GM06990 (cell line): ENCODE measurements at regions not wholly inside any gene's neighbourhood (a gene's known extent, or its start where the extent isn't known, plus 50 kb on each side); places are given as distances from the start of the nearest gene placed in this dataset.

Source experiments
- DNase-seq: peaks from one replicate; pipeline ENCODE4 v3.0.0-alpha.2; 2011; ENCODE audit not compliant: insufficient read length; ENCODE audit errors: extremely low read depth
- H3K27me3 ChIP-seq: replicated peaks from 2 replicates; pipeline ENCODE4 v1.6.0; 2011; ENCODE audit warnings: low read length; ENCODE audit not compliant: control insufficient read depth, insufficient read depth
- H3K36me3 ChIP-seq: 2 replicates; pipeline ENCODE4 v1.5.1; 2011; ENCODE audit warnings: low read length; ENCODE audit not compliant: control insufficient read depth, insufficient read depth
- H3K4me3 ChIP-seq: replicated peaks from 2 replicates; pipeline ENCODE4 v1.5.1; 2011; ENCODE audit warnings: low read depth, mild to moderate bottlenecking, control low read depth, low read length
- TF ChIP-seq, protein P1 (sequence below): IDR thresholded peaks from 2 replicates; pipeline ENCODE4 v1.5.1; 2011; ENCODE audit warnings: low read length, control low read depth, mild to moderate bottlenecking, inconsistent platforms; ENCODE audit not compliant: insufficient read depth, poor library complexity, severe bottlenecking

DNA sequence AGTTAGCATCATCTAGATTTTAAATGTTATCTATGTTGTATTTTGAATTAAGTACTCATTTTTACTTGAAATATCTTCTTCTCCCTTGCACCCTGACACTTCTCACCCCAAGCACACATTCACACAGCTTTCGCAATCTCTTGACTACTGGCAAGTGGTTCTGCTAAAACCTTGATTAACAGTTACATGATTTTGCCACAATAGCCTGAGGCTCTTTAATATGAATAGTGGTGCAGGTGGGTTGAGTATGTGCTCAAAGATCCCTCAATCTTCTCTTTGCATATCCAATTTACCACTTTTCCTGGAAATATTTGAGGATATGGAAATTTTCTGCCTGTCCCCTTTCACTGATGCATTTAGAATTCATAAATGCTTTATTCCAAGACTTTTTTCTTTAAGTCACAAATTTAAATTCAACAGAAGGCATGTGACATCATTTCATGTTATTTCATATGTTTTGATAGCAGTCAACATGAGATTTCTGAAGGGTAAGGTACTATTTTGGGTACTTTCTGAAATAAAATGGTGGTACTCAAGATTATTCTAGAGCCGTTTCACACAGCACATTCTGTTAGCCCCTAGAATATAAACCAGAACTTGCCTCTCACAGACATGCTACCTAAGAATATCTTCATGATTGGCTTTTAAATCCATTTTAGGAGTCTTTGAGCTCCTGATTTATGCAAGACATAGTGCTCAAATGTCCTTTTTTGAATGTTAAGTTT, 339.7 kb downstream of the RPRM start:
- H3K27me3 ChIP-seq = no peaks in the 10 kb centered on the region; the same call in 1 of the 2 replicates
- TF ChIP-seq, protein P1, sequence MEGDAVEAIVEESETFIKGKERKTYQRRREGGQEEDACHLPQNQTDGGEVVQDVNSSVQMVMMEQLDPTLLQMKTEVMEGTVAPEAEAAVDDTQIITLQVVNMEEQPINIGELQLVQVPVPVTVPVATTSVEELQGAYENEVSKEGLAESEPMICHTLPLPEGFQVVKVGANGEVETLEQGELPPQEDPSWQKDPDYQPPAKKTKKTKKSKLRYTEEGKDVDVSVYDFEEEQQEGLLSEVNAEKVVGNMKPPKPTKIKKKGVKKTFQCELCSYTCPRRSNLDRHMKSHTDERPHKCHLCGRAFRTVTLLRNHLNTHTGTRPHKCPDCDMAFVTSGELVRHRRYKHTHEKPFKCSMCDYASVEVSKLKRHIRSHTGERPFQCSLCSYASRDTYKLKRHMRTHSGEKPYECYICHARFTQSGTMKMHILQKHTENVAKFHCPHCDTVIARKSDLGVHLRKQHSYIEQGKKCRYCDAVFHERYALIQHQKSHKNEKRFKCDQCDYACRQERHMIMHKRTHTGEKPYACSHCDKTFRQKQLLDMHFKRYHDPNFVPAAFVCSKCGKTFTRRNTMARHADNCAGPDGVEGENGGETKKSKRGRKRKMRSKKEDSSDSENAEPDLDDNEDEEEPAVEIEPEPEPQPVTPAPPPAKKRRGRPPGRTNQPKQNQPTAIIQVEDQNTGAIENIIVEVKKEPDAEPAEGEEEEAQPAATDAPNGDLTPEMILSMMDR = no peak
- no peak for DNase-seq
- no peak overlapping the region for H3K4me3 ChIP-seq
- H3K36me3 ChIP-seq = no peaks in the 10 kb centered on the region

DNA sequence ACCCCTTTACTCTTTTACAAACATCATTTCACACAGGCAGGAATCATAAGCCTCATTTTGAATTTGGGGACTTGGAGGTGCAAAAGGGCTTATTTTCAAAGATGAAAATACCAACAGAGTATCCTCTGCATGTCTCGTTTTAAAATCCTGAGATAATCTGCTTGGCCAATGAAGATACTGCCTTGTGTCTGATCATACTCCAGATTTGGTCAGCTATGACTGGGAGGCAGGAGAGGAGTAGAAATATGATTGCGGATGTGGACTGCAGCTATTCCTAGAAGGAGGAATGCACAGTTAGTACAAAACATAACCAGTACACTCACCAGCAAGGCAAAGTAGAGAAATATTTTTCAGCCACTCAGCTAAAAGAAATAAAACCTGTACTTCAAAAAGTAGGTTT, 342.3 kb downstream of the RPRM start:
- Histone ChIP-seq H3K27me3 (no peaks in the 10 kb centered on the region), H3K4me3 (no peak overlapping the region), H3K36me3 (no peaks in the 10 kb centered on the region)
- TF ChIP-seq, protein P1 = no peak
- no peak for DNase-seq

DNA sequence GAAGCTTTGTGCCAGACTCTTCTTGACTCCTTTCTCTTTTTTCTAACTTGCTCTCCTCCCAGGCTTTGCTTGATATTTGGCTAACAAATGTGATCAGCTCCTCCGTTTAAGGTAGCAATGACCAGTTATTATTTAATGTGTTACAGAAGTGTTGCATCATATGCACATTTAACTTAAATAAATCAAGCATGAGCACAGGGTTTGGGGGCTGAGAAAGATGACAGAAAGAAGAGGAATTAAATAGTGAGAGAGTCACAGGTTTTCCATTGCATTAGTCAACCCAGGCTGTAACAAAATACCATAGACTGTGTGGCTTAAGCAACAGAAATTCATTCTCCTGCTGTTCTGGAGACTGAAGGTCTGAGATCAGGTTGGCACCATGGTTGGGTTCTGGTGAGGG, 343.8 kb downstream of the RPRM start:
- Histone ChIP-seq H3K36me3 (no peaks in the 10 kb centered on the region), H3K4me3 (no peak overlapping the region), H3K27me3 (no peaks in the 10 kb centered on the region)
- no peak for DNase-seq
- TF ChIP-seq, protein P1 = no peak

DNA sequence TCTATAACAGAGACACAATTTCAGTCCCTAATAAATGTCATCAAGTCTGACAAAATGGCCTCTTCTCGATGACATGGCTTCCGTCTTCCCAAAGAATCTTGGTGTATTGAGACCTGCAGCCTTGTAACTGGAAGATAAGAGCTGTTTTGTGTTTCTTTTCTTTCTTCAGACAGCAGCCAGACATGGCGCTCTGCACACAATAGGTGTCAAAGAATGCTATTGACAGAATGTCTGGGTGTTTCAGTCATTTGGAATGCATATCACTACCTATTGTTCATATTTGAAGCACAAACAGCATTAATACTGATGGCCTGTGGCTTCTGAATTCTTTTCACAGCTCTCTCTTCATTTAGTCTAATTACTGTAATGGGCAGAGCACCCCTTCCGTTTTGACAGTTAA, 344.8 kb downstream of the RPRM start:
- TF ChIP-seq, protein P1 = no peak
- no peak overlapping the region for H3K4me3 ChIP-seq
- no peaks in the 10 kb centered on the region for H3K27me3 ChIP-seq
- H3K36me3 ChIP-seq = no peaks in the 10 kb centered on the region
- no peak for DNase-seq

DNA sequence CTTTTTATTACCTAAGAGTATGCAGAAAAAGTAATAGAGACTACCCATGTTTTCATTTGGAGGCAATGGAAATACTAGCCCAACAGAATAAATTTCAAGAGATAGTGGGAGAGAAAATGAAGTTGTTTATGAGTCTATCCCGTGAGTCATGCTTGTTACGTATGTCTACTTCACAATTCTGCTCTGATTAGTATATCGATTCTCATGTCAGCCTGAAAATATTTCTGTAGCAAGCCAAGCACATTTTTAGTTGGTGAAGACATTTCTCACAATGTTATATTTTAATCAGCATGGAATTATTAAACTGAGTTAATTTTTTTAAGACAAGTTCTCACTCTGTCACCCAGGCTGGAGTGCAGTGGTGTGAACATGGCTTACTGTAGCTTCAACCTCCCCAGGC, 346.1 kb downstream of the RPRM start:
- H3K36me3 ChIP-seq = no peaks in the 10 kb centered on the region
- H3K4me3 ChIP-seq = no peak overlapping the region
- no peak for DNase-seq
- TF ChIP-seq, protein P1 = no peak
- no peaks in the 10 kb centered on the region for H3K27me3 ChIP-seq

DNA sequence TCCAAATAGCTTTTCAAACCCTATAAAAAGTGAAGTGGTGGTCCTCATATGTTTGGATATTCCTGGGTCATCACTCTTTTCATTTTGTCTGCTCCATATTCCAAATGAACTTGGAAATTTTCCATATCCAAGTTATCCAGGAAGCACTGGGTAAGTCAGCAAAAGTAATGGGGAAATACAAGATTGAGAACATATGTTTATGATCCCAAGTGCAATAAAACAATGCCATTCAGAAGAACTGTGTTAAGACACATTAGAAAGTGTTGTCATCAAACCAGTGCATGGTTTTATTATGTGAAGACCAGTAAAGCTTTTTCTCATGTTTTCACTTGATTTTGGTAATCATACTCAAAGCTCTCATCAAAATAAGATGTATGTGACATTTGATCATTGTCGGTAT, 363.4 kb downstream of the RPRM start:
- TF ChIP-seq, protein P1 = no peak
- no peak for DNase-seq
- no peaks in the 10 kb centered on the region for H3K36me3 ChIP-seq
- H3K4me3 ChIP-seq = no peak overlapping the region
- no peaks in the 10 kb centered on the region for H3K27me3 ChIP-seq
